BLaER1 treated with 17β-estradiol and CSF1 and Interleukin-3, amounts not matched to agents 10 nM and 100 nM (cell line): ENCODE measurements at regions not wholly inside any gene's neighbourhood (a gene's known extent, or its start where the extent isn't known, plus 50 kb on each side); places are given as distances from the start of the nearest gene placed in this dataset.
A peak's percentile ranks its signal among the peaks of the same experiment; 100 is the strongest.

Experiments
- H3K27ac ChIP-seq, 11 experiments: shearing (Covaris generic); formaldehyde crosslinking; 2 replicates each; pipeline ENCODE4 v1.8.1; 2022
- H3K27me3 ChIP-seq, 11 experiments: shearing (Covaris generic); formaldehyde crosslinking; 2 replicates each; pipeline ENCODE4 v1.8.1; 2022
- H3K36me3 ChIP-seq, 11 experiments: shearing (Covaris generic); formaldehyde crosslinking; 2 replicates each; pipeline ENCODE4 v1.8.1; 2022
- H3K4me1 ChIP-seq, 10 experiments: shearing (Covaris generic); formaldehyde crosslinking; 2 replicates each; pipeline ENCODE4 v1.8.1; 2022
- H3K4me2 ChIP-seq, 11 experiments: shearing (Covaris generic); formaldehyde crosslinking; 2 replicates each; pipeline ENCODE4 v1.8.1; 2022
- H3K4me3 ChIP-seq, 10 experiments: shearing (Covaris generic); formaldehyde crosslinking; 2 replicates each; pipeline ENCODE4 v1.8.1; 2022
- H3K9ac ChIP-seq, 11 experiments: shearing (Covaris generic); formaldehyde crosslinking; 2 replicates each; pipeline ENCODE4 v1.8.1; 2022
- H3K9me3 ChIP-seq, 11 experiments: shearing (Covaris generic); formaldehyde crosslinking; replicated peaks in 1 of 11; 2 replicates each; pipeline ENCODE4 v1.8.1; 2022
- H4K20me1 ChIP-seq, 11 experiments: shearing (Covaris generic); formaldehyde crosslinking; 2 replicates each; pipeline ENCODE4 v1.8.1; 2022
- Cebpa-rat ChIP-seq, 11 experiments: shearing (Covaris generic); IDR thresholded peaks; 2 replicates each; pipeline ENCODE4 v1.8.1; 2022

DNA sequence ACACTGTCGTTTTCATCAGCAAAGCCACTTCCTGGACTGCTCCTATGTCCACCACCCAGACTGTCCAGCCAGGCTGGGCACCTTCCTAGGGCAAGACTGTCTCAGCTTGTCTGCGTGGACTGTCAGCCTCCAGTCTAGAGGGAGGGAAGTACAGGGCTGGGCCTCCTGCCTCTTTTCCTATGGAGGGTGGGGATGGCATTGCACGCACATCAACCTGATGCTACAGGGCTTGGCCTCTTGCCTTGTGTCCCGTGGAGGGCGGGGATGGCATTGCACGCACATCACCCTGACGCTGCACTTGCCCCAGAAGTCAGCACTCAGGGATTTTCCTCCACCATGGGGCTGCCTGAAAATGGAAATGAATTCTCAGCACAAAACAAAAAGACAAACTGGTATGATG is 304.2 kb upstream of the CDH4 start:
- TF ChIP-seq Cebpa-rat (IDR thresholded peaks at IDR 0.05), result no peak
- no peaks in the 10 kb centered on the region for H3K27me3 ChIP-seq
- H3K4me2 ChIP-seq, result no peak overlapping the region
- H3K27ac ChIP-seq, result no peak overlapping the region
- no peaks in the 10 kb centered on the region for H4K20me1 ChIP-seq
- H3K36me3 ChIP-seq, result no peaks in the 10 kb centered on the region
- peaks cover 4 to 15% (median 9%) of the 10 kb centered on the region in 10 experiments; a peak in 16 of 20 replicates for H3K4me1 ChIP-seq
- H3K9me3 ChIP-seq, result peaks cover 0 to 10% (median 0%) of the 10 kb centered on the region in 11 experiments; a peak in 1 of 22 replicates
- no peak overlapping the region for H3K9ac ChIP-seq
- H3K4me3 ChIP-seq, result no peak overlapping the region

DNA sequence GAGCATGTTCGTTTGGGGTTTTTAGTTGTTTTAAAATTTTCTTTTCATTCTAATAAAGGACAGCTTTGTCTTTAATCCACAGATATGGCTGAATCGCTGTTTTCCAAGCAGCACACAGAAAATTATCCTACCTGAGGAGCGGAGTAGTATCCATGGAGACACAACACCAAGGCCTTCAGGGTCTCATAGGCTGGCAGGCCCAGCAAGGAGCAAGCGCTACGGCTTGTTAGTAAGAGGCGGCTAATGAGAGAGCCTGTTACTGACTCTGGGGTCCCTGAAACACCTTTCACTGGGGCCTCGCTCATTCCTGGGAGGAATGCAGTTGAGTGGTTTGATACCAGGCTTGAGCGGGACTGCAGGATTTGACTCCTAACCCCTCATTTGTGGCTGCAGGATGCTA is 303.8 kb upstream of the CDH4 start:
- TF ChIP-seq Cebpa-rat (IDR thresholded peaks at IDR 0.05), result no peak
- H4K20me1 ChIP-seq, result no peaks in the 10 kb centered on the region
- no peaks in the 10 kb centered on the region for H3K27me3 ChIP-seq
- H3K9ac ChIP-seq, result no peak overlapping the region
- H3K4me3 ChIP-seq, result no peak overlapping the region
- H3K36me3 ChIP-seq, result no peaks in the 10 kb centered on the region
- peaks cover 4 to 15% (median 9%) of the 10 kb centered on the region in 10 experiments; a peak in 16 of 20 replicates for H3K4me1 ChIP-seq
- H3K9me3 ChIP-seq, result peaks cover 0 to 10% (median 0%) of the 10 kb centered on the region in 11 experiments; a peak in 1 of 22 replicates
- H3K27ac ChIP-seq, result no peak overlapping the region
- no peak overlapping the region for H3K4me2 ChIP-seq

DNA sequence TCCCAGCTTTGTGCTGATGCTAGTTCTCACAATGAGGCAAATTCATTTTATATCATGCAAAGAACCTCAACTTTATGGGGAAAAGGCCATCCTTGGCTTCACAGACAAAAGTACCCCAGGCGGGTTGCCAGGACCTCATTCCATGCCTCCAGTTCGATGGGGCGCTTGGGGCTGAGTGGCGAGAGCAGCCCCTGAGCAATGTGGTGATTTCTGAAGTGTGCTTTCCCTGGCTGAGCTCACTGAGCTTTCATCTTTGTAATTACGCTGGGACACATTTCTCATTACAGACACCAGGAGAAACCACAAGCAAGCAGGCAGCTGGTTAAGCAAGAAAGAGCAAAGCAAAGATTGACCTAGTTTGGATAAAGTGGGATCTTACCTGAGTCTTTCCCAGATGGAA is 301.5 kb upstream of the CDH4 start:
- Histone ChIP-seq H3K27ac (no peak overlapping the region), H4K20me1 (no peaks in the 10 kb centered on the region), H3K4me2 (no peak overlapping the region), H3K4me1 (peaks cover 4 to 15% (median 9%) of the 10 kb centered on the region in 10 experiments; a peak in 16 of 20 replicates), H3K9me3 (peaks cover 0 to 13% (median 4%) of the 10 kb centered on the region in 11 experiments; a peak in 5 of 22 replicates), H3K27me3 (no peaks in the 10 kb centered on the region), H3K9ac (no peak overlapping the region), H3K36me3 (no peaks in the 10 kb centered on the region), H3K4me3 (no peak overlapping the region)
- TF ChIP-seq Cebpa-rat (IDR thresholded peaks at IDR 0.05), result no peak

- no peaks in the 10 kb centered on the region for H4K20me1 ChIP-seq
- H3K4me1 ChIP-seq, result peaks cover 4 to 15% (median 9%) of the 10 kb centered on the region in 10 experiments; a peak in 16 of 20 replicates
- no peak overlapping the region for H3K27ac ChIP-seq
- TF ChIP-seq Cebpa-rat (IDR thresholded peaks at IDR 0.05), result no peak
- H3K36me3 ChIP-seq, result no peaks in the 10 kb centered on the region
- H3K27me3 ChIP-seq, result no peaks in the 10 kb centered on the region
- no peak overlapping the region for H3K4me2 ChIP-seq
- H3K4me3 ChIP-seq, result no peak overlapping the region
- H3K9ac ChIP-seq, result no peak overlapping the region
- peaks cover 0 to 13% (median 4%) of the 10 kb centered on the region in 11 experiments; a peak in 5 of 22 replicates for H3K9me3 ChIP-seq
Measured at GRCh38 chr20:60950974-60951373, 301.1 kb upstream of the CDH4 start.

GRCh38 chr20:60952861-60953260 is 299.2 kb upstream of the CDH4 start:
- Histone ChIP-seq H3K9ac (no peak overlapping the region), H3K36me3 (no peaks in the 10 kb centered on the region), H3K27ac (no peak overlapping the region), H3K27me3 (no peaks in the 10 kb centered on the region), H4K20me1 (no peaks in the 10 kb centered on the region), H3K9me3 (peaks cover 0 to 13% (median 4%) of the 10 kb centered on the region in 11 experiments; a peak in 5 of 22 replicates), H3K4me2 (no peak overlapping the region), H3K4me3 (no peak overlapping the region), H3K4me1 (peaks cover 4 to 15% (median 9%) of the 10 kb centered on the region in 10 experiments; a peak in 16 of 20 replicates)
- no peak for TF ChIP-seq Cebpa-rat (IDR thresholded peaks at IDR 0.05)

DNA sequence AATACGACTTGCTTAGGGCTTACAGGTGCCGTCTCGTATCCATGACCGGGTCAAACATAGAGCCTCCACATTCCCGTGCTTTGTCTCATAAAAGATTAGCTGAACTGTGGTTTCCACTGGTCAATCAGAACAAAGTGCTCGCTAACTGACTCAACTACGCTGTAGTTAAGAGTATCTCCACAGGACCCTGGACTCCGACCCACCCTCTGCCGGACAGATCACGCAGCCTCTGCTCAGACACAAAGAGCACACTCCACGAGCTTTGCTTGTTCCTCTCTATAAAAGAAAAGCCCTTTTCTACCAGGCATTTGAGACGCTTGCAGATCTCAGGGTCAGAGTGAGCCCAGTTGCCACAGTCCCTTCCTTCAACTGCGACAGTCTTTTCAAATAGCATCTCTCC is 298.7 kb upstream of the CDH4 start:
- no peaks in the 10 kb centered on the region for H3K27me3 ChIP-seq
- H3K9ac ChIP-seq, result no peak overlapping the region
- peaks cover 0 to 13% (median 4%) of the 10 kb centered on the region in 11 experiments; a peak in 7 of 22 replicates for H3K9me3 ChIP-seq
- H3K4me1 ChIP-seq, result peaks cover 4 to 15% (median 9%) of the 10 kb centered on the region in 10 experiments; a peak in 16 of 20 replicates
- H3K36me3 ChIP-seq, result no peaks in the 10 kb centered on the region
- no peaks in the 10 kb centered on the region for H4K20me1 ChIP-seq
- no peak overlapping the region for H3K27ac ChIP-seq
- no peak overlapping the region for H3K4me3 ChIP-seq
- no peak overlapping the region for H3K4me2 ChIP-seq
- no peak for TF ChIP-seq Cebpa-rat (IDR thresholded peaks at IDR 0.05)

- H3K4me1 ChIP-seq, result peaks cover 0 to 19% (median 13%) of the 10 kb centered on the region in 10 experiments; a peak in 12 of 20 replicates
- no peaks in the 10 kb centered on the region for H3K36me3 ChIP-seq
- H3K27ac ChIP-seq, result no peak overlapping the region
- H3K9me3 ChIP-seq, result peaks cover 0 to 6% (median 0%) of the 10 kb centered on the region in 11 experiments; a peak in 6 of 22 replicates
- H4K20me1 ChIP-seq, result no peaks in the 10 kb centered on the region
- TF ChIP-seq Cebpa-rat (IDR thresholded peaks at IDR 0.05), result no peak
- no peak overlapping the region for H3K9ac ChIP-seq
- no peak overlapping the region for H3K4me3 ChIP-seq
- H3K27me3 ChIP-seq, result no peaks in the 10 kb centered on the region
- no peak overlapping the region for H3K4me2 ChIP-seq
Measured at GRCh38 chr20:60955706-60956105, 296.4 kb upstream of the CDH4 start.

GRCh38 chr20:60956194-60956593 is 295.9 kb upstream of the CDH4 start:
- no peaks in the 10 kb centered on the region for H3K27me3 ChIP-seq
- no peak for TF ChIP-seq Cebpa-rat (IDR thresholded peaks at IDR 0.05)
- no peaks in the 10 kb centered on the region for H3K36me3 ChIP-seq
- no peak overlapping the region for H3K9ac ChIP-seq
- no peaks in the 10 kb centered on the region for H4K20me1 ChIP-seq
- H3K9me3 ChIP-seq, result peaks cover 0 to 6% (median 0%) of the 10 kb centered on the region in 11 experiments; a peak in 6 of 22 replicates
- H3K4me3 ChIP-seq, result no peak overlapping the region
- H3K4me2 ChIP-seq, result no peak overlapping the region
- no peak overlapping the region for H3K27ac ChIP-seq
- peaks cover 0 to 19% (median 14%) of the 10 kb centered on the region in 10 experiments; a peak in 12 of 20 replicates for H3K4me1 ChIP-seq

DNA sequence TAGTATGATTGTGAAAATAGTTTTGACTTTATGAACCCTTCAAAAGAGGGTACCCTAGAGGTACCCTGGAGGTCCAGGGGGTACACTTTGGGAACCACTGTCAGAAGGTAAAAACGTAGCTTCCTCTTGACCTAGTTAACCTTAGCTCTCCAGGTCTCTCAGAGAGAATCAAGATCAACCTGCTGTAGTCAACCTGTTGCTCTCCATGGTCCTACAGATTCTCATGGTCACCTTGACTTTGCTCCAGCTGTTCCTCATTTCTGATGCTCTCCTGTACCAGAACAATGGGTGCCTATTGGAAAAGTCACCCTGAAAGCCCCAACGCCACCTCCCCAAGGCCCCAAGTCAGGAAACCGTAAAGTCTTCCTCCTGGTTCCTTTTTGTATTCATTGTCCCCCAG is 294.4 kb upstream of the CDH4 start:
- Histone ChIP-seq H4K20me1 (no peaks in the 10 kb centered on the region), H3K27me3 (no peaks in the 10 kb centered on the region), H3K9me3 (peaks cover 0 to 6% (median 0%) of the 10 kb centered on the region in 11 experiments; a peak in 6 of 22 replicates), H3K36me3 (no peaks in the 10 kb centered on the region), H3K9ac (no peak overlapping the region), H3K27ac (no peak overlapping the region), H3K4me3 (no peak overlapping the region), H3K4me1 (peaks cover 0 to 19% (median 14%) of the 10 kb centered on the region in 10 experiments; a peak in 12 of 20 replicates), H3K4me2 (no peak overlapping the region)
- TF ChIP-seq Cebpa-rat (IDR thresholded peaks at IDR 0.05), result no peak

DNA sequence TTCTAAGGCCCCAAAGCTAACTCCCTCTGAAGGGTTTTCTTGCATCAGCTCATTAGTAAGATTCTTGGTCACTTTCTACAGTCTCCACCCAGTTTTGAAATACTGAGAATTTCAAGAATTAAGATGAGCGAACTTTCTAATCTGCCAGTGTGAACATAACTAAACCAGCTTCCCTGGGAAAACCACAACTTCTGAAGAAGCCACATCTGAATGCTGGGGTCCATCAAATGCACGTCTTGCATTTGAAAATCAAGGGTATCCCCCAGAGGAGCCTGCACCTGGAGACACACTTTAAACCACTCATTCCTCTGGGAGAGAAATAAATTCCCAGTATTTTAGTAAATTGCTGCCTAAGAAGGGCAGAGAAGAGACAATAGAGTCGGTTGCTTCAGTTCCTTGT is 292.1 kb upstream of the CDH4 start:
- no peak overlapping the region for H3K27ac ChIP-seq
- H3K4me2 ChIP-seq, result peak overlapping the region in 8 of 11 experiments; percentile 15 to 71 (median 55); a peak in 15 of 22 replicates
- TF ChIP-seq Cebpa-rat (IDR thresholded peaks at IDR 0.05), result no peak
- no peak overlapping the region for H3K4me3 ChIP-seq
- H3K4me1 ChIP-seq, result peaks cover 0 to 19% (median 14%) of the 10 kb centered on the region in 10 experiments; a peak in 12 of 20 replicates
- no peaks in the 10 kb centered on the region for H3K27me3 ChIP-seq
- H4K20me1 ChIP-seq, result no peaks in the 10 kb centered on the region
- H3K9me3 ChIP-seq, result no peaks in the 10 kb centered on the region; a peak in 2 of 22 replicates
- H3K9ac ChIP-seq, result no peak overlapping the region
- no peaks in the 10 kb centered on the region for H3K36me3 ChIP-seq
